GM12892 (cell line): ENCODE measurements at regions not wholly inside any gene's neighbourhood (a gene's known extent, or its start where the extent isn't known, plus 50 kb on each side); places are given as distances from the start of the nearest gene placed in this dataset.

Experiments used
- POLR2AphosphoS5 ChIP-seq: IDR thresholded peaks from 2 replicates; pipeline ENCODE4 v1.6.1; 2011; ENCODE audit warnings: low read depth, low read length, control low read depth
- TAF1 ChIP-seq: IDR thresholded peaks from 2 replicates; pipeline ENCODE4 v1.6.1; 2011; ENCODE audit warnings: low read depth, mild to moderate bottlenecking, control low read depth, low read length, borderline replicate concordance

DNA sequence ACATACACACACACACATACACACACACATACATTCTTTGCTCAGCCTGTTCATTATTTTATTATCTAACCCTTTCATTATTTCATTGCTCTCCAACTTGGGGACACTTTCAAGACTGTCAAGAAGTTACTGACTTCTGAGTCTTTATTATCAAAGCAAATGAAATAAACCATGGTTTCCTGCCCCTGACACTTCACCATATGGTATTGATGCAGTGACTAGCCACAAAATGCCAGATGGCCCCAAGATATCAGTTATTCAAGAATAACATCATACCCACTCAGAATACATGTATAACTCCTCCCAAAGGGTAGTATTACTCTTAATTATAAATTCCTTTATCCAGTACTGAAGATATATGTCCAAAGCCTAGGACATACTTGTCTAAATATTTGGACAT, 197.3 kb downstream of the MRPL39 start:
- TF ChIP-seq POLR2AphosphoS5 (no peak), TAF1 (no peak)
